OCI-LY7 (cell line): ENCODE measurements at regions not wholly inside any gene's neighbourhood (a gene's known extent, or its start where the extent isn't known, plus 50 kb on each side); places are given as distances from the start of the nearest gene placed in this dataset.

ENCODE experiments used
- BruUV-seq: library from RNA; stranded (reverse); fragments of 400-500 nt; replicated peaks from 2 replicates; lab custom pipeline; 2021; lab: Mats Ljungman, UMichigan
- CTCF ChIA-PET: fragments of 300-600 bp; sonication (Branson Sonifier 250); formaldehyde crosslinking; loops from one replicate; lab custom pipeline; 2022; ENCODE audit warnings: antibody characterized with exemption; ENCODE audit not compliant: unreplicated experiment; lab: Charles Lee
- POLR2A ChIA-PET: fragments of 300-600 bp; sonication (Branson Sonifier 250); formaldehyde crosslinking; loops from one replicate; lab custom pipeline; 2022; ENCODE audit warnings: antibody characterized with exemption; lab: Charles Lee
- DNase-seq: peaks from one replicate; pipeline ENCODE4 v3.0.0-alpha.2; 2015; ENCODE audit warnings: low spot score
- H2AFZ ChIP-seq: fragments of 200-600 bp; sonication (generic), shearing (Covaris generic); 2 replicates; pipeline ENCODE4 v1.6.1; 2014; ENCODE audit warnings: mild to moderate bottlenecking, antibody characterized with exemption, low read length, moderate library complexity
- H3K27ac ChIP-seq: fragments of 200-600 bp; sonication (generic); 2 replicates; pipeline ENCODE4 v1.5.1; 2014; ENCODE audit warnings: mixed run types, low read depth, mild to moderate bottlenecking, moderate library complexity, low read length, inconsistent platforms; ENCODE audit not compliant: poor library complexity, severe bottlenecking
- H3K36me3 ChIP-seq: fragments of 200-600 bp; sonication (generic); 2 replicates; pipeline ENCODE4 v1.6.1; 2014; ENCODE audit warnings: mild to moderate bottlenecking, antibody characterized with exemption, low read length, moderate library complexity, mixed read lengths; ENCODE audit not compliant: insufficient read depth
- H3K4me1 ChIP-seq: fragments of 200-600 bp; sonication (generic); 2 replicates; pipeline ENCODE4 v1.5.1; 2014; ENCODE audit warnings: mild to moderate bottlenecking, low read length; ENCODE audit not compliant: insufficient read depth, poor library complexity, severe bottlenecking
- H3K4me2 ChIP-seq: fragments of 200-600 bp; sonication (generic); 2 replicates; pipeline ENCODE4 v1.6.1; 2014; ENCODE audit warnings: mild to moderate bottlenecking, low read length
- H3K4me3 ChIP-seq: fragments of 200-600 bp; sonication (generic); 2 replicates; pipeline ENCODE4 v1.5.1; 2014; ENCODE audit warnings: mild to moderate bottlenecking, low read depth, low read length; ENCODE audit not compliant: poor library complexity, severe bottlenecking
- H3K79me2 ChIP-seq: fragments of 200-600 bp; sonication (generic); 2 replicates; pipeline ENCODE4 v1.6.1; 2016; ENCODE audit warnings: low read depth, mild to moderate bottlenecking, low read length, moderate library complexity, mixed read lengths; ENCODE audit not compliant: insufficient read depth
- H3K9me2 ChIP-seq: fragments of 200-600 bp; sonication (generic); 2 replicates; pipeline ENCODE4 v1.6.1; 2016; ENCODE audit warnings: mild to moderate bottlenecking, low read length, mixed read lengths; ENCODE audit not compliant: insufficient read depth
- H3K9me3 ChIP-seq: fragments of 200-600 bp; sonication (generic); 2 replicates; pipeline ENCODE4 v1.6.1; 2014; ENCODE audit warnings: mild to moderate bottlenecking, mixed run types, low read length, mixed read lengths
- H4K20me1 ChIP-seq: fragments of 200-600 bp; sonication (generic); 2 replicates; pipeline ENCODE4 v1.6.1; 2014; ENCODE audit warnings: mild to moderate bottlenecking, antibody characterized with exemption, low read length, moderate library complexity, mixed read lengths; ENCODE audit not compliant: insufficient read depth
- EZH2phosphoT487 ChIP-seq: fragments of 200-600 bp; sonication (generic); IDR thresholded peaks from 2 replicates; pipeline ENCODE4 v1.6.1; 2018; ENCODE audit warnings: low read depth, borderline replicate concordance, mild to moderate bottlenecking, mixed run types, antibody characterized with exemption, low read length, moderate library complexity, mixed read lengths
- intact Hi-C: fragments of 100-400 bp; cut with micrococcal nuclease; formaldehyde crosslinking; loops from one replicate; pipeline ENCODE4 v1.10.0; 2022; ENCODE audit not compliant: unreplicated experiment
- TF ChIP-seq, protein P1 (sequence below): fragments of 200-600 bp; sonication (generic); conservative IDR thresholded peaks from 2 replicates; pipeline ENCODE4 v1.5.1; 2014; ENCODE audit warnings: mild to moderate bottlenecking, antibody characterized with exemption, low read length, moderate library complexity, mixed read lengths

DNA sequence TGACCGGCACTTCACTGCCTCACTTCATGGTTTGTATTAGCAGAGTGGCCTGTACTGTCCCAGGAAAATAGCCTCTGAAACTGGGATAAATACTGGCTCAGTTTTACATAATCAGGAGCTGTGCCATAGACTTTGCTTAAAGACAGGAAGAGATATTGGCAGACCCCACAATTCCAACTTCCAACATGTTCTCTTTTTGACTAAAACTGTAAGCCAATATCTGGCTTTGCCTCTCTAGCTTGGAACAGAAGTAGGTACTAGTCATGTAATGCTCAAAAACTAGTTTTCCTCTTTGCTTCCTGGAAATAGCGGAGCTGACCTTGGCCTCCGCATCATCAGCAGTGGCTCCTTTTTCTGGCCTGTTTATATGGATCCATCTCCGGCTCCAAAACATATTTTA lies 276.9 kb downstream of the CDH9 start:
- no TSS peak for BruUV-seq
- Histone ChIP-seq H3K4me2 (no peak overlapping the region), H3K9me2 (no peaks in the 10 kb centered on the region), H3K79me2 (no peaks in the 10 kb centered on the region), H2AFZ (no peak overlapping the region), H3K4me3 (no peak overlapping the region), H3K9me3 (0 out of 2 replicates have a peak, but pooled peaks cover 5% of the 10 kb centered on the region), H4K20me1 (no peaks in the 10 kb centered on the region), H3K27ac (no peak overlapping the region), H3K36me3 (no peaks in the 10 kb centered on the region), H3K4me1 (no peaks in the 10 kb centered on the region)
- TF ChIP-seq EZH2phosphoT487, result no peak
- TF ChIP-seq, protein P1, sequence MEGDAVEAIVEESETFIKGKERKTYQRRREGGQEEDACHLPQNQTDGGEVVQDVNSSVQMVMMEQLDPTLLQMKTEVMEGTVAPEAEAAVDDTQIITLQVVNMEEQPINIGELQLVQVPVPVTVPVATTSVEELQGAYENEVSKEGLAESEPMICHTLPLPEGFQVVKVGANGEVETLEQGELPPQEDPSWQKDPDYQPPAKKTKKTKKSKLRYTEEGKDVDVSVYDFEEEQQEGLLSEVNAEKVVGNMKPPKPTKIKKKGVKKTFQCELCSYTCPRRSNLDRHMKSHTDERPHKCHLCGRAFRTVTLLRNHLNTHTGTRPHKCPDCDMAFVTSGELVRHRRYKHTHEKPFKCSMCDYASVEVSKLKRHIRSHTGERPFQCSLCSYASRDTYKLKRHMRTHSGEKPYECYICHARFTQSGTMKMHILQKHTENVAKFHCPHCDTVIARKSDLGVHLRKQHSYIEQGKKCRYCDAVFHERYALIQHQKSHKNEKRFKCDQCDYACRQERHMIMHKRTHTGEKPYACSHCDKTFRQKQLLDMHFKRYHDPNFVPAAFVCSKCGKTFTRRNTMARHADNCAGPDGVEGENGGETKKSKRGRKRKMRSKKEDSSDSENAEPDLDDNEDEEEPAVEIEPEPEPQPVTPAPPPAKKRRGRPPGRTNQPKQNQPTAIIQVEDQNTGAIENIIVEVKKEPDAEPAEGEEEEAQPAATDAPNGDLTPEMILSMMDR, result no peak
- ChIA-PET POLR2A (no interaction called here), CTCF (no interaction called here)
- DNase-seq, result no peak
- intact Hi-C loops, result no loop called here

DNA sequence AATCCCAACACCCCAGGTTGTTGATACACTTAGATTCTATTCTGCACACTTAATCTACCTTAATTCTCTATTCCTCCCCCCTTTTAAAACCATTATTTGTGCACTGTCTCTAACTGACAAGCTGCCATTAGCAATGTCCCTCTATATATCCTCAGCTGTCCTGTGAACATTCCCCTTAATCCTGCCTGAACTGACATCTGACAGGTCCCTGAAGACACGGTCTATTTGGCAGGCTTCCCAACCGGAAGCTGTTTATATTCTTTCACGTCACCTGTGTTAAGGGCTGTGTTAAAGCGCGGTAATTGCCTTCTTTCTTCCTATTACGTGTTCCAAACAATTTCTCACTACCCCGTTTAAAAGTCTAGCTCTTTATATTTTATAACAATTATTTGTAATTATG lies 277.3 kb downstream of the CDH9 start:
- Histone ChIP-seq H3K27ac (no peak overlapping the region), H3K4me2 (no peak overlapping the region), H3K79me2 (no peaks in the 10 kb centered on the region), H3K9me3 (0 out of 2 replicates have a peak, but pooled peaks cover 5% of the 10 kb centered on the region), H3K36me3 (no peaks in the 10 kb centered on the region), H4K20me1 (no peaks in the 10 kb centered on the region), H2AFZ (no peak overlapping the region), H3K9me2 (no peaks in the 10 kb centered on the region), H3K4me1 (no peaks in the 10 kb centered on the region), H3K4me3 (no peak overlapping the region)
- intact Hi-C loops, result no loop called here
- POLR2A ChIA-PET, result no interaction called here
- CTCF ChIA-PET, result no interaction called here
- no TSS peak for BruUV-seq
- no peak for DNase-seq
- TF ChIP-seq, protein P1, result no peak
- no peak for TF ChIP-seq EZH2phosphoT487

DNA sequence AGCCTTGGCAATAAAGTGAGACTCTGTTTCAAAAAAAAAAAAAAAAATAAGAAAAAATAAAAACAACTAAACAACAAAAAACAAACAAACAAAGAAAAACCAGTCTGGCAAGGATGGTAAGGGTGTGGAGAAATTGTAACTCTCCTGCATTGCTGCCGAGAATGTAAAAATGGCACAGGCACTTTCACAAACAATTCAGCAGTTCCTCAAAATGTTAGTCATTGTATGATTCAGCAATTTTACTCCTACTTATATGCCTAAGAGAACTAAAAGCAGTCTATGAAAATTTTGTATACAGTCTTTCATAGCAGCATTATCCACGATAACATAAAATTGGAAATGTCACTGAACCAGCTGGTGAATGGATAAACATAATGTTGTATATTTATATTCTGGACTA lies 280.4 kb downstream of the CDH9 start:
- ChIA-PET POLR2A (no interaction called here), CTCF (no interaction called here)
- Histone ChIP-seq H3K79me2 (no peaks in the 10 kb centered on the region), H3K9me3 (0 out of 2 replicates have a peak, but pooled peaks cover 4% of the 10 kb centered on the region), H4K20me1 (no peaks in the 10 kb centered on the region), H3K9me2 (no peaks in the 10 kb centered on the region), H2AFZ (no peak overlapping the region), H3K36me3 (no peaks in the 10 kb centered on the region), H3K4me1 (no peaks in the 10 kb centered on the region), H3K4me3 (no peak overlapping the region), H3K27ac (no peak overlapping the region), H3K4me2 (no peak overlapping the region)
- no peak for TF ChIP-seq EZH2phosphoT487
- TF ChIP-seq, protein P1, result no peak
- intact Hi-C loops, result no loop called here
- no TSS peak for BruUV-seq
- no peak for DNase-seq
